ENCODE measurements at regions not wholly inside any gene's neighbourhood (a gene's known extent, or its start where the extent isn't known, plus 50 kb on each side); places are given as distances from the start of the nearest gene placed in this dataset.

- TF ChIP-seq CTCF (IDR thresholded peaks at IDR 0.05) = no peak
Measured at GRCh38 chr20:21947406-21947805, 241.9 kb downstream of the PAX1 start.

- TF ChIP-seq CTCF (IDR thresholded peaks at IDR 0.05) = no peak
Measured at GRCh38 chr20:21944227-21944626, 238.8 kb downstream of the PAX1 start.

GRCh38 chr20:21941941-21942805 lies 236.7 kb downstream of the PAX1 start:
- TF ChIP-seq CTCF (IDR thresholded peaks at IDR 0.05) = no peak

- TF ChIP-seq CTCF (IDR thresholded peaks at IDR 0.05) = no peak
Measured at GRCh38 chr20:21936720-21937380, 231.4 kb downstream of the PAX1 start.

- TF ChIP-seq CTCF (IDR thresholded peaks at IDR 0.05) = no peak
Measured at GRCh38 chr20:21936261-21936660, 230.8 kb downstream of the PAX1 start.

- TF ChIP-seq CTCF (IDR thresholded peaks at IDR 0.05) = no peak
Measured at GRCh38 chr20:21933526-21933925, 228.1 kb downstream of the PAX1 start.

- TF ChIP-seq CTCF (IDR thresholded peaks at IDR 0.05) = no peak
Measured at GRCh38 chr20:21921251-21921650, 215.8 kb downstream of the PAX1 start.
